ENCODE measurements at regions not wholly inside any gene's neighbourhood (a gene's known extent, or its start where the extent isn't known, plus 50 kb on each side); places are given as distances from the start of the nearest gene placed in this dataset.
"Not testable (repeated sequence)": the region's sequence is repeated elsewhere in the genome, so short reads cannot be mapped to it uniquely, and the experiment has no call there.

DNA sequence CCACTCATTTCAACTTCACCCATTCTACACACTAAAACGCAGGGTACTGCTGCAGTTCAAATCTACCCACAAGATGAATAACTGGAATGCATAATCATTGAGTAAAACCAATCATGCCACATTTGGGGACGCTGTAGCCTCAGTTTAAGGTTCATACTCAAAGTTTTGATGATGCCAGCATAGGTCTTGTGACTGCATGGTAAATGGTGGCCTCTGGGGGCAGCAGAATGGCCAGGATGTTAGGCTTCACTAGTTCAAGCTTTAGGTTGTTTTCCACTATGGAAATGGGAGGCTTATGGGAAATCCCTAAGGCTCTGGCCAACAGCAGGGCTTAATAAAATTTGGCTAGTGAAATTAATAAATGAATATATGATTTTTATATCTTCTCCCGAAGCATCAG, 104.3 kb upstream of the TSC22D2 start:
- no peak for DNase-seq (ENCODE audit: low read depth)

GRCh38 chr3:150302246-150302645, 105.9 kb upstream of the TSC22D2 start:
- no peak for DNase-seq (ENCODE audit: low read depth)

GRCh38 chr3:150300852-150301517, 107.1 kb upstream of the TSC22D2 start:
- DNase-seq (ENCODE audit: low read depth), result no peak

DNA sequence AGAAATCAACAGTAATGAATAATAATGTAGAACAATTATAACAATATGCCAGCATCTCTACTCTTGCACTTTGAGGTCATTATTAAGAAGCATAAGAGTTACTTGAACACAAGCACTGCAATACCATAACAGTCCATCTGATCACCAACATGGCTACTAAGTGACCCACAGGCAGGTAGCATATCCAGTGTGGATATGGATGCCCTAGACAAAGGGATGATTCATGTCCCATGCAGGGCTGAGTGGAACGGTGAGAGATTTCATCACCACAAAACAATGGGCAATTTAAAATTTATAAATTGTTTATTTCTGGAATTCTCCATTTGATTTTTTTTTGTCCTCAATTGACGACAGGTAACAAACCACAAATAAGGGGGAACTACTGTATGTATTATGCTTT, 107.7 kb upstream of the TSC22D2 start:
- no peak for DNase-seq (ENCODE audit: low read depth)

GRCh38 chr3:150299201-150299600, 108.9 kb upstream of the TSC22D2 start:
- peak; percentile 82 for DNase-seq (ENCODE audit: low read depth)

DNA sequence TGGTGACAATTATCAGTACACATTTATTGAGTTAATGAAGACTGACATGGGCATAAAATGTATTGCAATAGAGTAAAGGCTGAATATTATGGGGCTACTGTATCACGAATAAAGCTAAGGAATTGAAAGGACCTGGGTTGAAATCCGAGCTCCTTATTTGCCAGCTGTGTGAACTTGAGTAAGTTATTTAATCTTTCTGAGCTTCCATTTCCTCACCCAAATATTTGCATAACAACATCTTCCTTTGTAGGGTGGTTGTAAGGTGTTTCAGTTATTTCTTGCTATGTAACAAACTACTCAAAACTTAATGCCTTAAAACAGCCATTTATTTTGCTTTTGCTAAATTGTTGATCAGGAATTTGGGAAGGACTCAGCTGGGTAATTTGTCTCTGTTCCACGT, 111.1 kb upstream of the TSC22D2 start:
- DNase-seq (ENCODE audit: low read depth), result no peak

- no peak for DNase-seq (ENCODE audit: low read depth)
Measured at GRCh38 chr3:150296123-150296735, 111.9 kb upstream of the TSC22D2 start.

GRCh38 chr3:150293401-150294001, 114.6 kb upstream of the TSC22D2 start:
- peak; percentile 75 for DNase-seq (ENCODE audit: low read depth)

DNA sequence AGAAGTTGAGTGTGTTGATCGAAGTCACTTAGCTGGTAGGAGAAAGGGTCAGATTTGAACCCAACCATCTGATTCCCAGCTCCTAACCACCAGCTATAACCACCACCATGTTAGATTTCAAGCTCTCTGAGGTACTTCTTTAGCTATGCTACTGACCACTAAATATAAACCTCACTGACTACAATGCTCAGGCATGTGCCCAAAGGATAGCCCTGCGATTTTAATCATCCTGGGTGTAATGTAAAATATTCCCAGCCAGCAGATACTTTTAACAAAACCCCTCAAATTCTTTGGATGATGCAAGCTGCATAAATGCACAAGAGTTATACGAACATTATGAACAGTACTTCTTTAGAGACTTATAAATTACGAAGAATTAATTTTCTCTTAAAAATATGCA, 115.2 kb upstream of the TSC22D2 start:
- peak; percentile 72 for DNase-seq (ENCODE audit: low read depth)

DNA sequence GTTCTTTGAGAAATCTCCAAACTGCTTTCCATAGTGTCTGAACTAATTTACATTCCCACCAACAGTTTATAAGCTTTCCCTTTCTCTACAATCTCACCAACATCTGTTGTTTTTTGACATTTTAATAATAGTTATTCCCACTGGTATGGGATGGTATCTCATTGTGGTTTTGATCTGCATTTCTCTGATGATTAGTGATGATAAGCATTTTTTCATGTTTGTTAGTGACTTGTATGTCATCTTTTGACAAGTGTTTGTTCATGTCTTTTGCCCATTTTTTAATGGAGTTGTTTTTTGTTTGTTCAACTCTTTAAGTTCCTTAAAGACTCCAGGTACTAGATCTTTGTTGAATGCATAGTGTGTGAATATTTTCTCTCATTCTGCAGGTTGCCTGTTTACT, 116.6 kb upstream of the TSC22D2 start:
- DNase-seq (ENCODE audit: low read depth), result no peak

DNA sequence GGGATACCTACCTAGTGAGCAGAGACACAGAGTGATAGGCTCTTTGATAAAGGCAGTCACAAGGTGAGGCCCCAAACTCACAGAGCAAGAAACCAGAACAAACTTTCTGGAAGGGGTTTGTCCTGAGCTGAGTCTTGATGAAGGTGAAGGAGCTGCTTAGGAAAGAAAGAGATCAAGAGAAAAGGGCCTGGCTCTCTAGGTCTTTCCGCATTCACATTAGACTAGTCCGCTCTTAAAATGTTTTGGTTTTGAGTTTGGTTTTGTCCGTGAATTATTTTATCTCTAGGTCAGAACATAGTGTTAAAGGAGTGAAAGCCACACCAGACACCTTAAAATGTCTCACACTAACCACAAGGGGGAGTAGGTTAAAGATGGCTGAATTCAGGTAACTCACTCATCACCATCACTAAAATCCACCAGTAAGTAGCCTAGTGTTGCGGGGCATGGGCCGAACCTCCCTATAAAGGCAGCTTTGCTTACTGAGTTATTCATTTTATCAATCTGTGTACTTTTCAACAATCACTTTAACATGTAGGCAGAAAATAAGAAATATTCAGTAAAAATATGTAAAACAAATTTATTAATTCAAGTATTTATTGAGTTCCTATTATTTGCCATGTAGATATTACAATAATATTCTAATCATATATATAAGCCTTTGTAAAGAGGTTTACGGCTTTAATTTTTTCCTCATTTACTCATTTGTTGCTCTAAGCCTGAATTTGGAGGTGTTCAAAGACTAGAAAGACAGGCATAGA, 121.5 kb upstream of the TSC22D2 start:
- DNase-seq (ENCODE audit: low read depth), result peak; percentile 28

- DNase-seq (ENCODE audit: low read depth), result no peak
Measured at GRCh38 chr3:150285601-150286000, 122.5 kb upstream of the TSC22D2 start.

- no peak for DNase-seq (ENCODE audit: low read depth)
Measured at GRCh38 chr3:150278843-150279381, 129.2 kb upstream of the TSC22D2 start.

- no peak for DNase-seq (ENCODE audit: low read depth)
Measured at GRCh38 chr3:150278195-150278594, 129.9 kb upstream of the TSC22D2 start.

GRCh38 chr3:150277444-150277843, 130.7 kb upstream of the TSC22D2 start:
- DNase-seq (ENCODE audit: low read depth), result no peak

- DNase-seq (ENCODE audit: low read depth), result no peak
Measured at GRCh38 chr3:150275941-150276340, 132.2 kb upstream of the TSC22D2 start.

DNA sequence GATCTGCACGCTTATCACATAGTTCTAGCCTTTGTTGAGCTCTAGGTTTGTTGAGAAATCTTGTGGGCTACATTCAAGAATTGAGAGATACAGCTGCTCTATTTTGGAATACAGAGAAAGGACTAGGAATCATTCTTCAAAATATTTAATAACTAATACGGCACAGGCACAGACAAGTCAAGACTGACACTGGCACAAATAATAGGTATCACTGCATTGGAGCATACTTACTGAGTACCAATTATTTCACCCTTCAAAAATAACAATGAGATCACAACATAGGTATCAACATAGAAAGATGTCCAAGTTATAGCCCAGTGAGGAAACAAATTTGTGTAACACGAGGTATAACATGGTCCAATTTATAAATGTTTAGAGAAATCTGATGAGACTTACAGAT, 133.7 kb upstream of the TSC22D2 start:
- no peak for DNase-seq (ENCODE audit: low read depth)

- DNase-seq (ENCODE audit: low read depth), result no peak
Measured at GRCh38 chr3:150273396-150273795, 134.7 kb upstream of the TSC22D2 start.

- DNase-seq (ENCODE audit: low read depth), result no peak
Measured at GRCh38 chr3:150271591-150271960, 136.5 kb upstream of the TSC22D2 start.

GRCh38 chr3:150270883-150271590, 137.1 kb upstream of the TSC22D2 start:
- DNase-seq (ENCODE audit: low read depth), result no peak

GRCh38 chr3:150270444-150270843, 137.7 kb upstream of the TSC22D2 start:
- not testable (repeated sequence) for DNase-seq (ENCODE audit: low read depth)

Data from myocyte (in vitro differentiated cells).